SH-SY5Y (cell line): ENCODE measurements at regions not wholly inside any gene's neighbourhood (a gene's known extent, or its start where the extent isn't known, plus 50 kb on each side); places are given as distances from the start of the nearest gene placed in this dataset.

ENCODE experiments used
- GATA2 ChIP-seq: IDR thresholded peaks from 2 replicates; pipeline ENCODE4 v1.6.1; 2011; ENCODE audit warnings: mild to moderate bottlenecking, low read depth, low read length
- GATA3 ChIP-seq: IDR thresholded peaks from 2 replicates; pipeline ENCODE4 v1.6.1; 2011; ENCODE audit warnings: low read depth, mild to moderate bottlenecking, low read length, moderate library complexity

- TF ChIP-seq GATA3 (no peak), GATA2 (no peak)
These were observed 447.1 kb upstream of the CNTNAP5 start for GRCh38 chr2:123578016-123578415.
